C4-2B (cell line): ENCODE measurements at regions not wholly inside any gene's neighbourhood (a gene's known extent, or its start where the extent isn't known, plus 50 kb on each side); places are given as distances from the start of the nearest gene placed in this dataset.

Experiments
- ZFX ChIP-seq: fragments of 450-650 bp; IDR thresholded peaks from 2 replicates; pipeline ENCODE4 v1.6.1; 2017
- TF ChIP-seq, protein P1 (sequence below): fragments of 450-650 bp; conservative IDR thresholded peaks from 2 replicates; pipeline ENCODE4 v1.5.1; 2017; ENCODE audit warnings: mild to moderate bottlenecking

DNA sequence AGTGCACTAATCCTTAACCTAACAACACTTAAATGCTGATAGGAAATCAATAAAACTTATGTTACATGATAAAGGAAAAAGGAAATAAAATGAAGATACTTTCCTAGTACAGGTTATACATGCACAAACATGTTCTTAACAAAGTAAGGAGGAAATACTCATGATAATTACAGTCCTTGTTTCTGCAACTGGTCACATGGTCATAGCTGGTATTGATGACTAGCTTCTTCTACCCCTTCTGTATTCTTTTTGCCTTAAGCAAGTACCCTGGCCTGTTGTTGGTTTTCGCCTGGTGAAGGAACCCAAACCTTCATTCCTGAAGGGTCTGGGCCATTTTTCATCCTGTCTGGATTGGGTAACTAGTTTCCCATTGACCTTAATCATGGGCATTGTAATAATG lies 93.7 kb upstream of the FBN2 start:
- TF ChIP-seq, protein P1, sequence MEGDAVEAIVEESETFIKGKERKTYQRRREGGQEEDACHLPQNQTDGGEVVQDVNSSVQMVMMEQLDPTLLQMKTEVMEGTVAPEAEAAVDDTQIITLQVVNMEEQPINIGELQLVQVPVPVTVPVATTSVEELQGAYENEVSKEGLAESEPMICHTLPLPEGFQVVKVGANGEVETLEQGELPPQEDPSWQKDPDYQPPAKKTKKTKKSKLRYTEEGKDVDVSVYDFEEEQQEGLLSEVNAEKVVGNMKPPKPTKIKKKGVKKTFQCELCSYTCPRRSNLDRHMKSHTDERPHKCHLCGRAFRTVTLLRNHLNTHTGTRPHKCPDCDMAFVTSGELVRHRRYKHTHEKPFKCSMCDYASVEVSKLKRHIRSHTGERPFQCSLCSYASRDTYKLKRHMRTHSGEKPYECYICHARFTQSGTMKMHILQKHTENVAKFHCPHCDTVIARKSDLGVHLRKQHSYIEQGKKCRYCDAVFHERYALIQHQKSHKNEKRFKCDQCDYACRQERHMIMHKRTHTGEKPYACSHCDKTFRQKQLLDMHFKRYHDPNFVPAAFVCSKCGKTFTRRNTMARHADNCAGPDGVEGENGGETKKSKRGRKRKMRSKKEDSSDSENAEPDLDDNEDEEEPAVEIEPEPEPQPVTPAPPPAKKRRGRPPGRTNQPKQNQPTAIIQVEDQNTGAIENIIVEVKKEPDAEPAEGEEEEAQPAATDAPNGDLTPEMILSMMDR = no peak
- TF ChIP-seq ZFX = no peak
